Stimulated activated CD4-positive, alpha-beta T cell treated with anti-CD3 and anti-CD28 coated beads, Interleukin-1b, Interleukin-23, amount 100 ng/mL, for 48 hours (primary cell): ENCODE measurements at regions not wholly inside any gene's neighbourhood (a gene's known extent, or its start where the extent isn't known, plus 50 kb on each side); places are given as distances from the start of the nearest gene placed in this dataset.
"Not testable (repeated sequence)": the region's sequence is repeated elsewhere in the genome, so short reads cannot be mapped to it uniquely, and the experiment has no call there.

ENCODE experiments used
- DNase-seq: peaks from one replicate; pipeline ENCODE4 v3.0.0-alpha.2; 2020

DNA sequence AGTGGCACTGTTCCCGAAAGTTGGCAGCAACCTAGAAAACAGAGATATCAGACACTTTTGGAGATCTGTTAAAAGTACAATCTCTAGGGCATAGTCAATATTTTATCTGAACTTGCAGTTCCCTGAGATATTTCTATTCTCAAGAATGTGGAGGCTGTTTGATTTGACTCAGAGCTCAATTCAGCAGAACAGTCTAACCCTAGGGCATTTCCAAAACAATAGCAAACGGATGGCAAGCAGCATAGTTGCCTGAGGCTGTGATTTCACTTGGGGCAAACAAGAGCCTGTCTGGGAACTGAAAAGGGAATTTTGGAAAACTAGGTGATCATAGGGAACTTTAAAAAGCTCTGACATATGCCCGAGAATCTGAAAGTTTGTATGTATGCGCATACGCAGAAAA lies 772.8 kb upstream of the LRRTM1 start:
- DNase-seq, result no peak

- DNase-seq, result no peak
These were observed 768.9 kb upstream of the LRRTM1 start for GRCh38 chr2:81073412-81073811.

- DNase-seq, result no peak
These were observed 763.6 kb upstream of the LRRTM1 start for GRCh38 chr2:81068144-81068543.

DNA sequence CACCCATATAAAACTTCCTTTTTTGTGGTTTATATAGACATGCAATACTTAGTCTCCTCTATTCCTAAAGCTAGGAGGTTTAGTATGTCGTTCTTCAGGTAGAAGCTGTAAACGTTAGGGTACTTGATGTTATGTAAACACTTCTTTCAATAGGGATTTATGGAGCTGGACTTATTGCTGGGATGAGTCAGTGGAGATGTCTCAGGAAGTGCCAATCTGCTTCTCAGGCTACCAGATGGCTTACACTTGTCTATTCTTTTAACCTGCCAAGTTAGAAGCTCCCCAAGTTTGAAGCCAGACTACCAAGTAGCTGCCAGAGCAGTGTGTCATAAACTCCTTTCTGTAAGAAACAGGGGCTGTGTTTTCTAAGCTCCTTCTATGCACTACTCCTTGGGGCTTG lies 756.5 kb upstream of the LRRTM1 start:
- no peak for DNase-seq

- no peak for DNase-seq
These were observed 746.1 kb upstream of the LRRTM1 start for GRCh38 chr2:81050580-81051095.

GRCh38 chr2:81043681-81044080 lies 739.1 kb upstream of the LRRTM1 start:
- no peak for DNase-seq

DNA sequence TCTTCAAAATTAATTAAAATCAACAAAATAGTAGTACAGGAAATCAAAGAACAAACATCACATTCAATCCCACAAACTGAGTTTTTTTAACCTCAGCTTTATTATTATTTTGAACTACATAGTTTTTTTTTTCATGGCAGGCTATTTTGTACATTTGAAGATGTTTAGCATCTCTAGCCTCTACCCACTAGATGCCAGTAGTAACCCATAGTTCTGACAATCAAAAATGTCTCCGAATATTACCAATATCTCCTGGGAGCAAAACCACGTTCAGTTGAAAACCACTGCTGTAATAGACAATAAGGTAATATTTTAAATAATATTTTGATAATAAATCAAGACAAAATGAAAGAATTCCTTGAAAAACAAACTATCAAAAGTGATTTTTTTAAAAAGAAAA lies 702.6 kb upstream of the LRRTM1 start:
- DNase-seq, result no peak

DNA sequence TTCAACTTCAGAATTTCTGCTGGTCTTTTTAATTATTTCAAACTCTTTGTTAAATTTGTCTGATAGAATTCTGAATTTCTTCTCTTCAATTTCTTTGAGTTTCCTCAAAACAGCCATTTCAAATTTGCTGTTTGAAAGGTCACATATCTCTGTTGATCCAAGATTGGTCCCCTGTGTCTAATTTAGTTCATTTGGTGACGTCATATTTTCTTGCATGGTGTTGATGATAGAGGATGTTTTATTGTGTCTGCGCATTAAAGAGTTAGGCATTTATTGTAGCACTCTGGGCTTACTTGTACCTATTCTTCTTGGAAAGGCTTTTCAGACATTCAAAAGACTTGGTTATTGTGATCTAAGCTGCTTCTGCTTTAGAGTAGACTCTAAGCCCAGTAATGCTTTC lies 698.4 kb upstream of the LRRTM1 start:
- no peak for DNase-seq

- DNase-seq, result no peak
These were observed 682.9 kb upstream of the LRRTM1 start for GRCh38 chr2:80987466-80987865.

DNA sequence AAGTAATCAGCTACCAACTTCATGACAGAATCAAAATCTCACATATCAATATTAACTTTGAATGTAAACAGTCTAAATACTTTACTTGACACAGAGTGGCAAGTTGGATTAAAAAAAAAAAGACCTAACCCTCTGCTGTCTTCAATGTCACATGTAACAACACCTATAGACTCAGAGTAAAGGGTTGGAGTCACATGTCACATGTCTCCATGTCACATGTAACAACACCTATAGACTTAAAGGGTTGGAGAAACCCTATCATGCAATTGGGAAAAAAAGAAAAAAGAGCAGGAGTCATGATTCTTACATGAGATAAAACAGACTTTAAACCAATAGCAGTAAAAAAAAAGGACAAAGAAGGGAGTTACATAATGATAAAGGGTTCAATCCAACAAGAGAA lies 665.3 kb upstream of the LRRTM1 start:
- no peak for DNase-seq

DNA sequence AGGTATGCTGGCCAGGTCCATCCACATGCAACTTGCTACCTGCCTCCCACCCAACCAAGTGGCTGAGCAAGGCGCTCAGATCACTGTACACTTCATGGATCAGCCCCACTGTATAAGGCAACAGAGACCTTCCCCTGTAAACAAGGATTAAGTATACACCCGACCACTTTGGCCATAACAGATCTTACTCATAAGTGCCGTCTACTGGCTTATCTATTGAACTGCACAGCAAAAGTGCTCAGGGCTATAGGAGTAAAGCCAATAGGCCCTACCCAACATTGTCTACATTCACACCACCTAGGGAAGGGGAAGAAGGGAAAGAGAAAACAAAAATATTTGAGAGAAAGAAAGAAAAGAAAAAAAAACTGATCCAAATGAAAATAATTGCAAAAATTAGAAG lies 663.9 kb upstream of the LRRTM1 start:
- no peak for DNase-seq

GRCh38 chr2:80947601-80948130 lies 643.1 kb upstream of the LRRTM1 start:
- DNase-seq, result no peak

- DNase-seq, result no peak
These were observed 638.9 kb upstream of the LRRTM1 start for GRCh38 chr2:80943487-80943886.

GRCh38 chr2:80942766-80943165 lies 638.2 kb upstream of the LRRTM1 start:
- DNase-seq, result no peak

DNA sequence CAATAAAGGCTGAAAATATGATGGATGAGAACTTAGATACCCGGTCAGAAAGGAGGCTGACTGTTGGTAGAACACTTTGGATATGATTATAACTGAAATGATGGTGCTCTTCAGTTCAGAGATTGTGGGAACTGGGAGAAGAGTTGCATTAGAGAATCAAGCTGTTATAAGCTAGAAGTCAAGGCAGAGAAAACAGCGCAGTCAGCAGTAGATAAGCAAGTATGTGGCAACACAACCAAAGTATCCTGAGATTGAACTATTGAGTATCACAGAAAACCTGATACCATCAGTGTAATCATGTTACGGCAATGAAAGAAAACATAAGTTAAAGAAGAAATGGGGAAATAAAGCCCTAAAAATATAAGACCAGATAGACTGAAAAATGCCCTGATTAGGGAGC lies 633.9 kb upstream of the LRRTM1 start:
- no peak for DNase-seq

DNA sequence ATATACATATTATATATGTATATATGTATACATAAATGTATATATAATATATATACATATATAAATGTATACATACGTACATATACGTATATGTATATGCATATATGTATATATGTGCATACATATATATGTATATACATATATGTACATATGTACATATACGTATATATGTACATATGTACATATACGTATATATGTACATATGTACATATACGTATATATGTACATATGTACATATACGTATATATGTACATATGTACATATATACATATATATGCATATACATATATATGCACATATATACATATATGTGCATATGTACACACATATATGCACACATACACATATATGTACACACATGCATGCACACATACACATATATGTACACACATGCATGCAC lies 627.3 kb upstream of the LRRTM1 start:
- DNase-seq, result not testable (repeated sequence)

DNA sequence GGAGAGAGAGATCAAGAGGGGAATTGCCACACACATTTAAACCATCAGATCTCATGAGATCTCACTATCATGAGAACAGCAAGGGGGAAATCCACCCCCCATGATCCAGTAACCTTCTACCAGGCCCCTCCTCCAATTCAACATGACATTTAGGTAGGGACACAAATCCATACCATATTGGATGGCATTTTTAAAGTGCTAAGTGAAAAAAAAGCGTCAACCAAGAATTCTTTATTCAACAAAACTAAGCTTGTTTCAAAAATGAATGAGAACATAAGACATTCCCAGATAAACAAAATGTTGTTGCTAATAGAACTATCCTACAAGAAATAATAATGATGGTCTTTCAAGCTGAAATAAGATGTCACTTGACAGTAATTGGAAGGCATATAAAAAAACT lies 626.2 kb upstream of the LRRTM1 start:
- no peak for DNase-seq

DNA sequence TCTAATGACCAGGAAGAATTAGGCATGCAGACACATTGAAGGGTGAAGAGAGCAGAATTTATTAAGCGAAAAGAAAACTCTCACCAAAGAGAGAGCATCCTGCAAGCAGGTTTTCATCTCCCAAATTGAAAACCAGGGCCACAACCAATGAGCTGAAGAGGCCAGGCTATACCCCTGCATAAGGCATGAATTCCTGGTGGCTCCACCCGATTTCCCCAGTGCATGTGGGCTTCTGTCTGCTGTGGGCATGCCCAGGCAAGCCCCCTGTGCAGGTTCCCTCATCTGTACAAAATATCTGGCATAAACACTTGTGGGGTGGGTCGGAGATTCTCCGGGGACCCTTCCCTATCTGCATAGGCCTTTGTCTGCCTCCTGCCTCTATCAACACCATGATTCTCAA lies 621.6 kb upstream of the LRRTM1 start:
- no peak for DNase-seq

DNA sequence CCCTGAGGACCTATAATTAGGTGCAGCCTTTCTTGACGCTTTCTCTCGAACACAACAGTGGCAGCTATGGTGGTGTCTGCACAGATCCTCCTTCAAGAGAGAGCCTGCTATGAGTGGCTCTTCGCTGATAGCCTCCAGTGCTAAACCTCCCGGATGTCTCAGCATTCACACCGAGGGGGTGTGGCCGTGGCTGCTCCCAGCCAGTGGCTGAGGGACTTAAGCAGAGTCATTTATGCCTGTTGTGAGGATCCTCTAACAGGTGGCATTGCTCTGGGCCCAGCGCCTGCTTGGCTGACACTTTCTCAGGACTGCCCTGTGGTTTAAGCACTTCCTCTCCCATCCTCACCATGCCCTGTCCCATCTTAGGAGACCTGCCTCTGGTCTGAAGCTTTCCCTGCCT lies 592.0 kb upstream of the LRRTM1 start:
- DNase-seq, result no peak

DNA sequence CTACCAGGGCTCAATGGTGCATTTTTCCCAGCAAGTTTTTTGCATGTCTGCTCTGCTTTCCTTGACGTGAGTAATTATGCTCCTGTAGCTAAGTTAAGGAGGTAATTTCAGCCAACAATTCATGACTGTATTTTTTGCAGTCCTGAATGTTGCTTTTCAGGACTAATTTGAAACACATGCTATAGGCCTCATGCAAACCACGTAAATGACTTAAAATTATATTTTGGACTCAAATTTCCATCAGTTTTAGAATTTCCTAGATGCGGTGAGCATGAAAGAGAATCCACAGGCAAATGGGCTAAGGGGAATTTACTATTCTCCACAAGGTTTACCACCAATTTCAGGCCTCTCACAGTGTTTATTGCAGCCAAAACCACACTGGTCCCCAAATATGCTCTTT lies 589.9 kb upstream of the LRRTM1 start:
- DNase-seq, result no peak

DNA sequence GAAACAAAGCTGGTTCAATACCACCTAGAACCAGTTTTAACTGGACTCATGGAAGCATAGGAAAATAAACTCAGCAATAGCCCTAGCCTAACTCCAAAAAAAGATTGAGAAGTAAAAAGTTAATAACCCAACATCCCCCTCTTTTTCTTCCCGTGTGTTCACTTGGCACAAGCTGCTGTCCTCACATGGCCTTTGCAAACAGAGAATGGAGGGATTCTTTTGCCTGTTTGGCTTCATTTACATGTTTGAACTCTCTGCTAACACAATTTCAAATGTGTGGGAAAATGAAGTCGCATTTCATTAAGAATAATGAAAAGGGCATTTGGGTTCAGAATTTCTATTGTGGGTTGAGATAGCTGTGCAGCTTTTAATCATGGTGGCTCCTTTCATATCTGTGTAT lies 589.2 kb upstream of the LRRTM1 start:
- no peak for DNase-seq

DNA sequence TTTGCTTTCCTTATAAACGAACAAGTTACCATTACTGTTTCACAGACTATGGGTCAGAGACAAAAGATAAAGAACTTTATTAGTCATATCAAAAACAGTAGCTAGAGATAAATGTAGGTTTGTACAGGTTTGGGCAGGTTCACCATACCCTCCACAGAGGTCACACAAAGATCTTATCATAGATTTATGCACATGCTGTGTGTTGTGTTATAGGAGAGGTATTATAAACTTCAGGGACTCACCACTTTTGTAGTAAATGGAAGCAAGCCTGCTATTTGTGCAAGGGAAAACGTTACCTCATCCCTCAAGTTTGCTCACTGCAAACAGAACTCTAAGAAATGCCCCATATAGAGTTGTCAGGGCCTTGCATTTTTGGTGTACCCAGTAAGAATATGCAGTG lies 584.5 kb upstream of the LRRTM1 start:
- DNase-seq, result no peak

- DNase-seq, result no peak
These were observed 583.4 kb upstream of the LRRTM1 start for GRCh38 chr2:80887841-80888378.

DNA sequence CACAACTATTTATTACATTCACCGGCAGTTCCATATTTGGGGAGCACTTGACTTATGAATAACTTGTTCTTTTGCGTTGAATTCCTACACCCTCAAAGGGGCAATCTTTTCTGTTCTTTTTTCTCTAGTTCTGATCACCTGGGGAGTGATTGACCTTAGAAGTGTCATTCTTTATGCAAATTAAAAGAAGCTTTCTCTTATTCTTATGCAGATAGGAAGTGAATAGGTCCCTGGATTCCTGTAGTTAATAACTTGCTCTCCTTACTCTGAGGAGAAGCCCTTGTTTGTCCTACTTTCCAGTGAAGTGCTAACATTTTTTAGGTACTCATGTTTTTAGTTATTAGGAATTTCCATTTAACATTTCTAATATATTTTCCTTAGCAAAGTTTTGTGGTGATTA lies 569.8 kb upstream of the LRRTM1 start:
- DNase-seq, result no peak

- DNase-seq, result no peak
These were observed 565.4 kb upstream of the LRRTM1 start for GRCh38 chr2:80869858-80870438.
